Kidney epithelial cell (primary cell): ENCODE measurements at regions not wholly inside any gene's neighbourhood (a gene's known extent, or its start where the extent isn't known, plus 50 kb on each side); places are given as distances from the start of the nearest gene placed in this dataset.

ENCODE experiments used
- DNase-seq: peaks from one replicate; pipeline ENCODE4 v3.0.0-alpha.2; 2010; ENCODE audit warnings: low read depth
- H3K27me3 ChIP-seq: 2 replicates; pipeline ENCODE4 v1.6.0; 2011; ENCODE audit warnings: low read length; ENCODE audit not compliant: control insufficient read depth, insufficient read depth
- H3K36me3 ChIP-seq: 2 replicates; pipeline ENCODE4 v1.5.1; 2011; ENCODE audit warnings: low read length; ENCODE audit not compliant: control insufficient read depth, insufficient read depth
- H3K4me3 ChIP-seq: 2 replicates; pipeline ENCODE4 v1.5.1; 2011; ENCODE audit warnings: low read depth, mild to moderate bottlenecking, control low read depth, low read length
- TF ChIP-seq, protein P1 (sequence below): IDR thresholded peaks from 2 replicates; pipeline ENCODE4 v1.5.1; 2011; ENCODE audit warnings: mild to moderate bottlenecking, moderate library complexity, low read length, control low read depth, inconsistent platforms; ENCODE audit not compliant: insufficient read depth, poor library complexity, severe bottlenecking

DNA sequence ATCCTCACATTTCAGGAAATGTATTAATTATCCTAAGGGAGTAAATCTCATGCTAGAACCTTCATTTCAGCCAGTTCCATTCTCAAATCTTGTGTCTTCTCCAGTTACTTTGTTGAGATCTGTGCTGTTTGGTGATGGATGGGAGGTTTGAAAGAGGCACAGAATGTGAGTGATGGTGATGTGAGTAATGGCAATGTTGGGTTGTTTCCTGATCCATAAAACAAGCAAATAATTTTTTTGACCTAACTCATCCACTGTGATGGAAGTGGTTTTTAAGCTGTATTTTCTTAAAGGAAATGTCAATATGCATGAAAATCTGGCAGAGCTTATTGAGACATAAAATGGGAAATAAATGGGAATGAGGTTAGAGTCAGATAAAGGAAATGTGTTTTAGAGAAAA is 214.7 kb downstream of the CHRM3 start:
- H3K36me3 ChIP-seq, result no peaks in the 10 kb centered on the region
- TF ChIP-seq, protein P1, sequence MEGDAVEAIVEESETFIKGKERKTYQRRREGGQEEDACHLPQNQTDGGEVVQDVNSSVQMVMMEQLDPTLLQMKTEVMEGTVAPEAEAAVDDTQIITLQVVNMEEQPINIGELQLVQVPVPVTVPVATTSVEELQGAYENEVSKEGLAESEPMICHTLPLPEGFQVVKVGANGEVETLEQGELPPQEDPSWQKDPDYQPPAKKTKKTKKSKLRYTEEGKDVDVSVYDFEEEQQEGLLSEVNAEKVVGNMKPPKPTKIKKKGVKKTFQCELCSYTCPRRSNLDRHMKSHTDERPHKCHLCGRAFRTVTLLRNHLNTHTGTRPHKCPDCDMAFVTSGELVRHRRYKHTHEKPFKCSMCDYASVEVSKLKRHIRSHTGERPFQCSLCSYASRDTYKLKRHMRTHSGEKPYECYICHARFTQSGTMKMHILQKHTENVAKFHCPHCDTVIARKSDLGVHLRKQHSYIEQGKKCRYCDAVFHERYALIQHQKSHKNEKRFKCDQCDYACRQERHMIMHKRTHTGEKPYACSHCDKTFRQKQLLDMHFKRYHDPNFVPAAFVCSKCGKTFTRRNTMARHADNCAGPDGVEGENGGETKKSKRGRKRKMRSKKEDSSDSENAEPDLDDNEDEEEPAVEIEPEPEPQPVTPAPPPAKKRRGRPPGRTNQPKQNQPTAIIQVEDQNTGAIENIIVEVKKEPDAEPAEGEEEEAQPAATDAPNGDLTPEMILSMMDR, result no peak
- H3K4me3 ChIP-seq, result no peak overlapping the region
- no peak for DNase-seq
- no peaks in the 10 kb centered on the region for H3K27me3 ChIP-seq

DNA sequence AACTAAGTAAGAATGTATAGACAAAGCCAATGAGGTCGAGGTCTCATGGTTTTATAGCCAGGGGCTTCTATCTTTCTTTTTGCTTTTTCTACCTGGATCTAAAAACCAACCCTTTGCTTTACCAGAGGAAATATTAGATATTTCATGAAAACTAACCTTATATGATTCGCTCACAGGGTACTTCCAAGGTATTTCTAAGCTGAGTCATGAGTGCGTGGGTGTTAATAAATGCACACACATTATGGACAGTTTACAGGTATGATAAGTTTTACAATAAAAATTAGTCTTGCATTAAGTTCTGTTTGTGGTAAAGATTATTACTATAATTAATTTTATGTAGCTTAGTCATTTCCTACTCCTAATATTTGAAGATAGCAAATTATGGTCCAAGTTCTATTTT is 217.2 kb downstream of the CHRM3 start:
- Histone ChIP-seq H3K27me3 (no peaks in the 10 kb centered on the region), H3K4me3 (no peak overlapping the region), H3K36me3 (no peaks in the 10 kb centered on the region)
- no peak for DNase-seq
- TF ChIP-seq, protein P1, result no peak

DNA sequence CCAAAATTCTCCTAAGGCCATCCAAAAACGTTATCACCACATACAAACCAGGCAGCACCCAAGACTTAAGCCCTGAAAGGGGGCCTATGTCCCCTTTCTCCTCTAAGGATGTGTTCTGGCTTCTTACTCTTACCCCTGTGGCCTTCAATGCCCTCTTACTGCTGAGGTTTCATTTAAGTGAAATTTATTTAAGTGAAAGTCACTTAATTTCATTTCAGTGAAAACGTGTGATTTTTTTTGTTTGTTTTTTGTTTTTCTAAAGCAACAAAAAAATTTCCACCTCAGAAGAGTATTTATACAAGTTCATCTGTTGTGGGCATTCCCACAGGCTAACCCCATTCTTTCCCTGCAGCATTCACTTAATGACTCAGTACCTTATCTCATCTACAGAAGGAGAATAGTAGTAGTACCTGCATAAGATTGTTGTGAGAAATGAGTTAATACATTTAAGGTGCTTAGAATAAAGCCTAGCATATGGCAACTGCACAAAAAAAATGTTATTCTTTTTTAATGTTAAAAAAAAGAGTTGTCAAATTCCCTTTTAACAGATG is 220.6 kb downstream of the CHRM3 start:
- Histone ChIP-seq H3K4me3 (no peak overlapping the region), H3K27me3 (no peaks in the 10 kb centered on the region), H3K36me3 (no peaks in the 10 kb centered on the region)
- DNase-seq, result no peak
- TF ChIP-seq, protein P1, result no peak

DNA sequence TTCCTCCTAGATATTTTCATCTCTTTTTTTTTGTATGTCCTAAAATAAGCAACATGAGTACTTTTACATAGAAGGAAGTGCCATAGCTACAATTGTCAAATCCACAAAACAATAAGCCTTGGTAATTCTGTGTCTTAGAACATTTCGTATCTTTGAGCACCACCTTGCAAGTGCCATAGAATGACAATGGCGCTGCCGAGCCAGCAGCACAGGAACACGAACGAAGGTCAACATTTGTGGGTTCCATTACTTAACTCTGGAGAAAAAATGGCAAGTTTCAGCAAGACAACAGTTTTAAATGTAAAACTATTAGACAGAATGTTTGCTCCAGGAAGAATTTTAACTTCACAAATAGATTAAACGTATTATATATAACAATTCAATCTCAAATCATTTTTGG is 222.1 kb downstream of the CHRM3 start:
- no peaks in the 10 kb centered on the region for H3K27me3 ChIP-seq
- H3K36me3 ChIP-seq, result no peaks in the 10 kb centered on the region
- no peak for DNase-seq
- TF ChIP-seq, protein P1, result no peak
- no peak overlapping the region for H3K4me3 ChIP-seq

DNA sequence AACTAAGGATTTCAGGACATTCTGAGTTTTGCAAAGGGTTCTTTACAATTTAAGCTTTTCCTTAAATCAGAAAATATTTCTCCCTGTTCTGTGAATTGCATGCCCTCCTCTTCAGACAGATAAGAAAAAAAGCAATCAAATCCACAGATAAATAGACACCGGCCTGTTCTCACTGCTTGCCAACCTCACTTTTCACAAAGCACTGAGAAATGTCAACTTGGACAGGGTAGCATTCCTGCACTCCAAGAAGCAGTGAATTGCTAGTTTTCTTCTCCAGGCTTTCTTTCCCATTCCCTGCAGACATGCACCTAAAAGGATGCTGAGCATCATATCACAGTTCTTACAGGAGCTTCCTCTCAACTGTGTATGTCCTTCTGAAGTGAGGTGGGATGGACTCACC is 226.0 kb downstream of the CHRM3 start:
- TF ChIP-seq, protein P1, result no peak
- H3K4me3 ChIP-seq, result no peak overlapping the region
- no peaks in the 10 kb centered on the region for H3K36me3 ChIP-seq
- no peak for DNase-seq
- no peaks in the 10 kb centered on the region for H3K27me3 ChIP-seq

DNA sequence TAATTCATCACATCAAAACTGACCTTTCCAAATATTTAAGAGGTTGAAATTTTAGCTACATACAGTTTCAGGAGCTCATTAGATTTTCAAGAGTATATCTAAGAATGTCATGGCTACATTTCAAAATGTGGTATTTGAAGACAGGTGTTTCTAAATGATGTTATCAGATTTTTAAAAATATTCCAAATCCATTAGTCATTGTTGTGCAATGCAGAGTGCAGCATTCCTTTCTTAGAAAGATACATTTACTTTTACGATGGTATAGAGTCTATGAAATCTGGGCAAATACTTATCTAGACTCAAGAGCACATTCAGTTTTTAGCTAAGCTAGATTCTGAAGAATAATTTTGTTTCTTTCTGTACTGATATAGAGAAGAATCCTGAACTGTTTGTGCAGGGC is 230.3 kb downstream of the CHRM3 start:
- no peaks in the 10 kb centered on the region for H3K36me3 ChIP-seq
- H3K4me3 ChIP-seq, result no peak overlapping the region
- DNase-seq, result no peak
- TF ChIP-seq, protein P1, result no peak
- no peaks in the 10 kb centered on the region for H3K27me3 ChIP-seq
